Thymus (tissue), 11 donors: ENCODE measurements at regions not wholly inside any gene's neighbourhood (a gene's known extent, or its start where the extent isn't known, plus 50 kb on each side); places are given as distances from the start of the nearest gene placed in this dataset.

Source experiments
- DNase-seq, 9 donors: peaks; one replicate each; pipeline ENCODE4 v3.0.0-alpha.2; 2013; ENCODE audit warnings: low spot score in 9 of 9, low read depth in 6 of 9, missing footprints in 1 of 9
- H3K27ac ChIP-seq, 2 donors: one replicate each; pipeline ENCODE4 v1.5.1; 2013; ENCODE audit warnings: control low read depth in 1 of 2, low read depth in 1 of 2, low read length in 1 of 2, mild to moderate bottlenecking in 1 of 2, moderate library complexity in 1 of 2
- H3K27me3 ChIP-seq, 2 donors: one replicate each; pipeline ENCODE4 v1.5.1; 2013; ENCODE audit warnings: low read length in 1 of 2; ENCODE audit not compliant: control insufficient read depth in 2 of 2, insufficient read depth in 1 of 2
- H3K36me3 ChIP-seq, 2 donors: one replicate each; pipeline ENCODE4 v1.5.1; 2013; ENCODE audit warnings: low read length in 1 of 2, mild to moderate bottlenecking in 1 of 2, moderate library complexity in 1 of 2; ENCODE audit not compliant: control insufficient read depth in 2 of 2, insufficient read depth in 2 of 2
- H3K4me1 ChIP-seq, 2 donors: one replicate each; pipeline ENCODE4 v1.5.1; 2013; ENCODE audit warnings: low read length in 2 of 2; ENCODE audit not compliant: control insufficient read depth in 2 of 2, insufficient read depth in 2 of 2
- H3K4me3 ChIP-seq, 2 donors: one replicate each; pipeline ENCODE4 v1.5.1; 2013; ENCODE audit warnings: low read length in 2 of 2, control low read depth in 1 of 2, mild to moderate bottlenecking in 1 of 2
- H3K9me3 ChIP-seq, 2 donors: one replicate each; pipeline ENCODE4 v1.5.1; 2013; ENCODE audit warnings: low read length in 1 of 2, mild to moderate bottlenecking in 1 of 2; ENCODE audit not compliant: control insufficient read depth in 2 of 2, insufficient read depth in 1 of 2
- WGBS: extraction: QIAGEN DNeasy Blood & Tissue Kit; methylation state at CpG from one replicate; pipeline ENCODE4 v1.1.7; 2013; 5-methylcytosine and 5-hydroxymethylcytosine counted together
- donor health status: healthy.

DNA sequence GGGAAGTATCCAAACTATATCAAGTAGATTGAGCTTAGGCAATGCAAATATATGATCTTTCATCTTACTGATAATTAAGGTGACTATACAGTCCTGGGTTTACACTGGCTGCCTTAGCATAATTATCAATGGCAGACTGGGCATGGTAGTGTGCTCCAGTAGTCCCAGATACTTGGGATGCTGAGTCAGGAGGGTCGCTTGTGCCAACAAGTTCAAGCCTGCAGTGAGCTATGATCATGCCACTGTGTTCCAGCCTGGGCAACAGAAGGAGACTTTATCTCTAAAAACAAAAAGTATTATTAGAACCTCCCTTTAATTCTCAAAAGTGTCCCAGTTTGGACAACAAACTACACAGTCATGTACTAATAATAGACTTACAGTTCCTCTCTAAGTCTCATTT lies 99.4 kb upstream of the RASGEF1B start:
- H3K4me3 ChIP-seq, result no peak overlapping the region
- no peaks in the 10 kb centered on the region for H3K36me3 ChIP-seq
- no peaks in the 10 kb centered on the region for H3K4me1 ChIP-seq
- no peaks in the 10 kb centered on the region for H3K27me3 ChIP-seq
- H3K9me3 ChIP-seq, result no peaks in the 10 kb centered on the region
- no peak overlapping the region for H3K27ac ChIP-seq
- no peak for DNase-seq
- 96% methylated on average over 1 of the region's 1 CpG for WGBS

DNA sequence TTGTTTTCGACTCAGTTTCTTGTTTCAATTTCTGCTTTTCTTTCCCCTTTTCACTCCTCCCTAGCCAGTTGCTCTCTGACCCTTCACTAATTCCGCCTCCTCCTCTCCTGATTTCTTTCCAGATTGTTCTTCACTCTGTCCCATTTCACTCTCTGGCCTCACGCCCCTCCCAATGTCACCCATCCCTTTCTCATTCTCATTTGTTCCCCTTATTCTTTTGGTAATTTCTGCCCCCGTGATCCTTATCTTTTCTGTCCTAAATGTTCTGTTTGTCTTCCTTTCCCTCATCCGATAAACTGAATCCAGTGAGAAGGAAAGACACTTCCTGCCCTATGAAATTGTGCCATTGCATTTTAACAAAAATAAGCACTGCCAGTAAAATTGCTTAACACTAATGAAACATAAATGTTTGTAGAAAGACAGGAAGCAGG lies 94.5 kb upstream of the RASGEF1B start:
- peaks cover 0 to 3% of the 10 kb centered on the region in 2 donors for H3K4me1 ChIP-seq
- no peak overlapping the region for H3K4me3 ChIP-seq
- 97% methylated on average over 5 of the region's 5 CpGs for WGBS
- no peak overlapping the region for H3K27ac ChIP-seq
- H3K9me3 ChIP-seq, result no peaks in the 10 kb centered on the region
- no peaks in the 10 kb centered on the region for H3K27me3 ChIP-seq
- H3K36me3 ChIP-seq, result no peaks in the 10 kb centered on the region
- DNase-seq, result no peak

DNA sequence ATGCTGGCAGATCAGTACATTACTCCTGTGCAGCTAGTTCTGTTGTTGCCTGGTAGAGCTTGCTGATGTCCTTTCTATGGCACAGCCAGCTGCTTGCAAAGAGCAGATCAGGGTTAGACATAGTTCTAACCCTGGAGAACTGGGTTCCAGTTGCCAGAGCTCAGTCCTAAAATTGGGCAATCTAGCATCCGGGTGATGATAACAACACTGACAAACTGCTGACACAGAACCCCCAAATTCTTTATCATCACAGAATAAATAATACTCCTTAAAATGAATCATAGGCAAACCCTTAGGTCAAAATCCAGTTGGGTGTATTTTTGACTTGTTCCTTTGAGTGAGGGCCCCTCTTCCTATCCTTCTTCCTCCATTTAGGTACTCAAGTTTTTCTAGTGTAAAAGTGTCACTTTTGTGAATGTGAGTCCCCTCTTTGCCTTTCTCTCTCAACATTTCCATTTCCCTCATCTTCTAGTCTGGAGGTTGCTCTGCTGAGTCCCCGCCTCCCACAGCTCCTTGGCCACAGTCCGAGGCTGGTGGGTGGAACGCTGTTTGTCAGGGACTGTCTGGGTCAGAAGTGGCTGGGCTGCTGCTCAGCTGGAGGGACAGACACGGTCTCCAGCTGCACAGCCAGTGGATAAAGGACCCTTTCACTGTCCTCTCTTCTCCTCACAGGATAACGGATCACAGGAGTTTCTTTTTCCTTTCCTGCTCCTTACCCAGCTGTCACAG lies 93.6 kb upstream of the RASGEF1B start:
- no peak for DNase-seq
- WGBS, result 91% methylated on average over 6 of the region's 6 CpGs
- Histone ChIP-seq H3K4me3 (no peak overlapping the region), H3K9me3 (no peaks in the 10 kb centered on the region), H3K27ac (peak overlapping the region in 1 of 2 donors; percentile 15), H3K4me1 (peaks cover 0 to 3% of the 10 kb centered on the region in 2 donors), H3K27me3 (no peaks in the 10 kb centered on the region), H3K36me3 (no peaks in the 10 kb centered on the region)

DNA sequence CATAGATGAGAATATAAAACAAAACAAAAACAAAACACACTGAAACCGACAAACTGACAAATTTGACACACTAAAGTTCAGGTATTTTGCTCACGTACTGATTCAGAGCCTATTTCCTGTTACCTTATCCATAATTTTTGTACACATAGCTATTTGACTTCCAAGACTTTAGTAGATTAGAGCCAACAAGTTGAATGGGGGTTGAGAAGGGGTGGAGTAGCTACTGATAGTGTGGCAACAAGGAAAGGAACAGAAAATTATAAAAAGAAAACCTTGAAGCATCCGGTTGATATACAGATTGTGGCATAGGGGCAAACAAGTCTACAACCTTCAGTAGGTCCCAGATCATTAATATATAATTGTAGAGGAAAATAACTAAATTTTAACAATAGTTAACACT lies 92.3 kb upstream of the RASGEF1B start:
- no peaks in the 10 kb centered on the region for H3K27me3 ChIP-seq
- no peak overlapping the region for H3K4me3 ChIP-seq
- H3K4me1 ChIP-seq, result peaks cover 0 to 3% of the 10 kb centered on the region in 2 donors
- no peak for DNase-seq
- no peaks in the 10 kb centered on the region for H3K9me3 ChIP-seq
- whole genome bisulfite sequencing, result 94% methylated on average over 3 of the region's 3 CpGs
- no peak overlapping the region for H3K27ac ChIP-seq
- no peaks in the 10 kb centered on the region for H3K36me3 ChIP-seq

DNA sequence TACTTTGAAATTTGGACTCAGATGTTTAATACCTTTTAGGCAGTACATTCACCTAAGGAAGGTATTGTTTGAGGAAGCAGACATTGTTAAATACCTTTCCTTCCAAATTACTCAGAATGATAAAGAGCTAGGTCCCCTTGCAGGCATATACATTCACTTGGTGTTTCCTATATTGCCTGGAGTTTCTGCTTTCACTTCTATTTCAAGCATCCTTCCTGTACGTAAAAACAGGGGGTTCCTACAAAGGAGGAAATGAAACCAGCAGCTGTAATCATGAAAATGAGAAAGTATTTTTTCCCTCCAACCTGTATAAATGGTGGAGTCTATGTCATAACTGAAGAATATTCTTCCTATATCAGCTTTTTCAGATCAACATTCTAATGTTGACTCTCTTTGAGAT lies 90.4 kb upstream of the RASGEF1B start:
- Histone ChIP-seq H3K36me3 (no peaks in the 10 kb centered on the region), H3K9me3 (no peaks in the 10 kb centered on the region), H3K4me3 (no peak overlapping the region), H3K27me3 (no peaks in the 10 kb centered on the region), H3K4me1 (peaks cover 0 to 3% of the 10 kb centered on the region in 2 donors), H3K27ac (no peak overlapping the region)
- 15% methylated on average over 1 of the region's 1 CpG for WGBS
- DNase-seq, result peak in 6 of 9 donors; percentile 25 to 70 (median 37)

DNA sequence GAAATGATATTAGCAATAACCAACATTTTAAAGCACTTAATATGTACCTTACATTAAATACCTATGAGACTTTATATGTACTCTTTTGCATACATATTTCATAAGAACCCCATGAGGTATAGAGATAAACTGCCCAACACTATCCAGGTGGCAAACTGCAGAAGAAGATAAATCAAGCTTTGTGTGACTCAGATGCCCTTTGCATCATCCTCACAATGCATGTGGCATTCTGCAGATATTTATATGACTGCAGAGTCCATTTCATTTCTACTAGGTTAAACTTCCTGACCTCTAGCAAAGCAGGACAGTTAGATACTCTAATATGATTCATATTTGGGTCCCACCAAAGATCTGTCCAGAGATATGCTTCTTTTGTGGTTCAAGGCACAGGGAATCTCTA lies 85.6 kb upstream of the RASGEF1B start:
- Histone ChIP-seq H3K4me1 (peaks cover 0 to 1% of the 10 kb centered on the region in 2 donors), H3K9me3 (no peaks in the 10 kb centered on the region), H3K4me3 (no peak overlapping the region), H3K36me3 (no peaks in the 10 kb centered on the region), H3K27ac (no peak overlapping the region), H3K27me3 (no peaks in the 10 kb centered on the region)
- no peak for DNase-seq

DNA sequence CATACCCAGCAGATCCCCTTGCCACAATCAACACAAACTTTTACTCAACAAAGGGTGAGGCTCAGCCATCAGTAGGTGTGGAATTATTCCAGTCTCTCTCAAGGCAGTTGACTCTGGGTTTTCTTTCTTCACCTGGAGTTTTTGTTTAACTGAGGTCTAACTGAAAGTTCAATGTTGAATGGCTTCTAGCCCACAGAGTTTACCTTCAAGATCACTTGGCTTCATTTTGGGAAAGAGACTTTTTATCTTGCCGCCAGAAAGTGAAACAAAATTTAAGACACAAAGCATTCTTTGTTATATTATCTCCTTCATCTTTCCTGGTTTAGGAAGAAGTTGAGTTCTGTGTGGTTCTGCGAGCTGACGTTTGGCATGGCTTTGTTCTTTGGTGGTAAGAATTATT lies 83.8 kb upstream of the RASGEF1B start:
- H3K36me3 ChIP-seq, result no peaks in the 10 kb centered on the region
- H3K27me3 ChIP-seq, result no peaks in the 10 kb centered on the region
- H3K27ac ChIP-seq, result no peak overlapping the region
- H3K4me1 ChIP-seq, result no peaks in the 10 kb centered on the region
- DNase-seq, result peak in 2 of 9 donors; percentile 9 to 35
- whole genome bisulfite sequencing, result 5% methylated on average over 3 of the region's 3 CpGs
- no peak overlapping the region for H3K4me3 ChIP-seq
- H3K9me3 ChIP-seq, result no peaks in the 10 kb centered on the region

DNA sequence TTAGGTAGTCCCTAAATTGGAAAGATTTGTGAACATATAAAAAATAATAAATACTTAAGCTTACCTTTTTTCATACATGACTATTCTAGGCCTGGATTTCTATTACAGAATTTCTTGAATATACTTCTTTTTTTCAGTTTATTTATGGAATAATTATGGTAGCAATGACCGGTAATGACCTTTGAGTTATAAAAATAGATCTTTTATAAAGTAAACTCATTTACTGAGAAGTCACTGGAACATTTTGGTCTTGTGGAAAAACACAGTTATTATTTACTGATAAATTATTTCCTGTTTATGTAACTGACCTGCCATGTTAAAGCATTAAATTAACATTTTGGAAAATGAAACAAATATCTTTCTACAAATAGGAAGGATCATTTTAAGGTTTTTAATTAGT lies 80.4 kb upstream of the RASGEF1B start:
- no peak overlapping the region for H3K4me3 ChIP-seq
- H3K9me3 ChIP-seq, result no peaks in the 10 kb centered on the region
- WGBS, result 99% methylated on average over 1 of the region's 1 CpG
- H3K27ac ChIP-seq, result no peak overlapping the region
- no peaks in the 10 kb centered on the region for H3K4me1 ChIP-seq
- no peaks in the 10 kb centered on the region for H3K27me3 ChIP-seq
- H3K36me3 ChIP-seq, result no peaks in the 10 kb centered on the region
- no peak for DNase-seq

DNA sequence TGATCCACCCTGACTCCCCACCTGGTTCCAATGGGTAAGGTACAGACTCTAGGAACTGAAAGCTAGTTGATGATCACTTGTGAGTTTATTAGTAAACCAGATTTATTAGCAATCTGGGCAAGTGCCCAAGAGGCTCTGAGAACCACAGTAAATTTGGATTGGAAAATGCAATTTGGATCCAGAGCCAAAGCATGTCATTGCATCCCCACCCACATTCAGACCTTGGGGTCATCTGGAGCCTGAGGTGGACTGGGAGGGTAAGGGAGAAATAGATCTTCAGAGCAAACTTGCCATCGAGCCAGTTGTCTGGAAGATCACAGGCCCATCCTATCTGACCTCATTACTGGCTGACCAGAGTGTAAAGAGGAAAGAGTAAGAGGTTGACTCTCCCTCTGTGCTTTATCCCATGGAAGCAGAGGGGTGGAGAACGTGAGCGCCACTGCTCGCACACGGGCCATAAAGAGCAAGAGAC lies 78.7 kb upstream of the RASGEF1B start:
- no peak overlapping the region for H3K27ac ChIP-seq

More for the DNA sequence above, 78.7 kb upstream of the RASGEF1B start:
- whole genome bisulfite sequencing, result 97% methylated on average over 5 of the region's 5 CpGs
- no peaks in the 10 kb centered on the region for H3K36me3 ChIP-seq
- DNase-seq, result no peak
- H3K27me3 ChIP-seq, result no peaks in the 10 kb centered on the region
- H3K9me3 ChIP-seq, result no peaks in the 10 kb centered on the region
- no peak overlapping the region for H3K4me3 ChIP-seq
- H3K4me1 ChIP-seq, result no peaks in the 10 kb centered on the region
